ENCODE measurements at regions not wholly inside any gene's neighbourhood (a gene's known extent, or its start where the extent isn't known, plus 50 kb on each side); places are given as distances from the start of the nearest gene placed in this dataset.

DNA sequence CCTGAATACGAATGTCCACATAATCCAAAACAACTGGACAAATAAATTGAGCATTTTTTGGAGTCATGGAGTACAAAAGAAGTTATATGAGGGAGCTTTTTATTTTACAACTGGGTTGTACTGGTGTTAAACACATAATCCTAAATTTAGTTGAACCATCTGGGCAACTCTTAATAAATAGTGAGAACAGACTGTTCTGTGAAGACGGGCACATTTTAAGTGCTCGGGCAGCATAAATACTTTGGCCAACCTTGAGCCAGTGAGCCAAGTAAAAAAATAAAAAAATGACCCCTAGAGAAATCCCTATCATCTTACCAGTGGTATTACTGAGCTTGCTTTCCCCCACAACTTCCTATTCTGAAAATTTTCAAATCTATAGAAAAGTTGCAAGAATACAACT, 50.9 kb upstream of the PSME4 start:
- TF ChIP-seq RAD21 (IDR thresholded peaks at IDR 0.05; ENCODE audit: low read depth) (no peak), NFIC (IDR thresholded peaks at IDR 0.05) (no peak), EP300 (IDR thresholded peaks at IDR 0.05; ENCODE audit: borderline replicate concordance) (no peak), EGR1 (IDR thresholded peaks at IDR 0.05) (no peak), CEBPB (IDR thresholded peaks at IDR 0.05) (no peak), TAF1 (IDR thresholded peaks at IDR 0.05; ENCODE audit: low read depth) (no peak), YY1 (IDR thresholded peaks at IDR 0.05; ENCODE audit: low read depth) (no peak), TEAD4 (IDR thresholded peaks at IDR 0.05) (no peak), TCF12 (IDR thresholded peaks at IDR 0.05; ENCODE audit: low read depth) (no peak), FOXM1 (IDR thresholded peaks at IDR 0.05; ENCODE audit: borderline replicate concordance, low read depth) (no peak)
- TF ChIP-seq, protein P1, sequence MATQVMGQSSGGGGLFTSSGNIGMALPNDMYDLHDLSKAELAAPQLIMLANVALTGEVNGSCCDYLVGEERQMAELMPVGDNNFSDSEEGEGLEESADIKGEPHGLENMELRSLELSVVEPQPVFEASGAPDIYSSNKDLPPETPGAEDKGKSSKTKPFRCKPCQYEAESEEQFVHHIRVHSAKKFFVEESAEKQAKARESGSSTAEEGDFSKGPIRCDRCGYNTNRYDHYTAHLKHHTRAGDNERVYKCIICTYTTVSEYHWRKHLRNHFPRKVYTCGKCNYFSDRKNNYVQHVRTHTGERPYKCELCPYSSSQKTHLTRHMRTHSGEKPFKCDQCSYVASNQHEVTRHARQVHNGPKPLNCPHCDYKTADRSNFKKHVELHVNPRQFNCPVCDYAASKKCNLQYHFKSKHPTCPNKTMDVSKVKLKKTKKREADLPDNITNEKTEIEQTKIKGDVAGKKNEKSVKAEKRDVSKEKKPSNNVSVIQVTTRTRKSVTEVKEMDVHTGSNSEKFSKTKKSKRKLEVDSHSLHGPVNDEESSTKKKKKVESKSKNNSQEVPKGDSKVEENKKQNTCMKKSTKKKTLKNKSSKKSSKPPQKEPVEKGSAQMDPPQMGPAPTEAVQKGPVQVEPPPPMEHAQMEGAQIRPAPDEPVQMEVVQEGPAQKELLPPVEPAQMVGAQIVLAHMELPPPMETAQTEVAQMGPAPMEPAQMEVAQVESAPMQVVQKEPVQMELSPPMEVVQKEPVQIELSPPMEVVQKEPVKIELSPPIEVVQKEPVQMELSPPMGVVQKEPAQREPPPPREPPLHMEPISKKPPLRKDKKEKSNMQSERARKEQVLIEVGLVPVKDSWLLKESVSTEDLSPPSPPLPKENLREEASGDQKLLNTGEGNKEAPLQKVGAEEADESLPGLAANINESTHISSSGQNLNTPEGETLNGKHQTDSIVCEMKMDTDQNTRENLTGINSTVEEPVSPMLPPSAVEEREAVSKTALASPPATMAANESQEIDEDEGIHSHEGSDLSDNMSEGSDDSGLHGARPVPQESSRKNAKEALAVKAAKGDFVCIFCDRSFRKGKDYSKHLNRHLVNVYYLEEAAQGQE (IDR thresholded peaks at IDR 0.05; ENCODE audit: low read depth): no peak

DNA sequence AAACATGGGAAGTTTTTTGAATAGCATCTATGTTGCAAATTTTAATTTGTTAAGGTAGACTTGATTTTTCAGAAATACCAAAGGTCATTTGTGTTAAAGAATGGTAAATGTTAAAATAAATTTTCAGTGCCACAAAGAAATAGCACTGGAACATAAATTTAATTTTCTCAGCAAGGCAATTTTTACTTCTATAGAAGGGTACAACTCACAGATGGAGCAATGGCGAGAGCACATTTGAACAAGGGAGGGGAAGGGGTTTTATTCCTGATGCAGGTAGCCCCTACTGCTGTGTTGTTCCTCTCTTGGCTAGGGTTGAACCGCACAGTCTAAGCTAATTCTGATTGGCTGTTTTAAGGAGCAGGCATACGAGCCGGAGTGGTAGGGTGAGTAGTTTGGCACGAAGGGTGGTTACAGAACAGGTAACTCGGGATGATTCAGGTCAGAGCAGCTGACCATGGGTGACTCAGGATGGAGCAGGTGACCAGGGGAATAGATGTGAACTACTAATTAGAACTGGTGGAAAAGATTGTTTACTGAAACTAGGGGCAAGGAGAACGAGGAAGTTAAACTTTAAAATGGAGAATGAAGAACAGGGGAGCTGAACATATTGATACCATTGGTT, 50.1 kb upstream of the PSME4 start:
- TF ChIP-seq EP300 (IDR thresholded peaks at IDR 0.05; ENCODE audit: borderline replicate concordance) (no peak), ZBTB7A (IDR thresholded peaks at IDR 0.05; ENCODE audit: low read depth) (no peak), FOXM1 (IDR thresholded peaks at IDR 0.05; ENCODE audit: borderline replicate concordance, low read depth) (no peak), CEBPB (IDR thresholded peaks at IDR 0.05) (no peak), YY1 (IDR thresholded peaks at IDR 0.05; ENCODE audit: low read depth) (no peak), CREB1 (IDR thresholded peaks at IDR 0.05; ENCODE audit: low read depth) (no peak), TEAD4 (IDR thresholded peaks at IDR 0.05) (no peak), NFIC (IDR thresholded peaks at IDR 0.05) (no peak), RAD21 (IDR thresholded peaks at IDR 0.05; ENCODE audit: low read depth) (no peak), EGR1 (IDR thresholded peaks at IDR 0.05) (no peak), TAF1 (IDR thresholded peaks at IDR 0.05; ENCODE audit: low read depth) (no peak), TCF12 (IDR thresholded peaks at IDR 0.05; ENCODE audit: low read depth) (no peak)
- TF ChIP-seq, protein P1 (IDR thresholded peaks at IDR 0.05; ENCODE audit: low read depth): no peak
- TF ChIP-seq, protein P2, sequence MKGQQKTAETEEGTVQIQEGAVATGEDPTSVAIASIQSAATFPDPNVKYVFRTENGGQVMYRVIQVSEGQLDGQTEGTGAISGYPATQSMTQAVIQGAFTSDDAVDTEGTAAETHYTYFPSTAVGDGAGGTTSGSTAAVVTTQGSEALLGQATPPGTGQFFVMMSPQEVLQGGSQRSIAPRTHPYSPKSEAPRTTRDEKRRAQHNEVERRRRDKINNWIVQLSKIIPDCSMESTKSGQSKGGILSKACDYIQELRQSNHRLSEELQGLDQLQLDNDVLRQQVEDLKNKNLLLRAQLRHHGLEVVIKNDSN (IDR thresholded peaks at IDR 0.05): no peak
- TF ChIP-seq, protein P3, sequence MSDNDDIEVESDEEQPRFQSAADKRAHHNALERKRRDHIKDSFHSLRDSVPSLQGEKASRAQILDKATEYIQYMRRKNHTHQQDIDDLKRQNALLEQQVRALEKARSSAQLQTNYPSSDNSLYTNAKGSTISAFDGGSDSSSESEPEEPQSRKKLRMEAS (IDR thresholded peaks at IDR 0.05): no peak
